ENCODE measurements at regions not wholly inside any gene's neighbourhood (a gene's known extent, or its start where the extent isn't known, plus 50 kb on each side); places are given as distances from the start of the nearest gene placed in this dataset.

DNA sequence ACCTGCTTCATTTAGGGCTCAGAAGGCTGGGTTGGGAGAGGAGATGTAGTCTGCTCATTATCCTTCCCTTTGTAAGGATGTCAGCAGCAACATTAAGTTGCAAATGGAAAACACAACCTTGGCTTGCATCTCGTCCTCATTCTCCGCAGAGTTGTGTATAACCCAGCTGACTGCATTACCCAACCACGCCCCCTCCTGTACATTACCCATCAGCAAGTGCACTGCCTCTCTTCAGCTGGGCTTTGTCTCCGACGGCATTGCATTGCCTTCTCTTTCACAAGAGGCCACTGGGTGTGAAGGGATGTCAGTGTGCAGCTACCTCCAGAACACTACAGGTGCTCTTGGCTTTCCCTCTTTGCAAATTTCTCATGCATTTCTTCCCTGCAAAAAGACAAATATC, 128.7 kb upstream of the TSHZ2 start (continued):
- TF ChIP-seq E2F6 (IDR thresholded peaks at IDR 0.05), result no peak
- TF ChIP-seq ZNF274 (IDR thresholded peaks at IDR 0.05; ENCODE audit: borderline replicate concordance, extremely low read depth, low read length), result no peak
- no peak for TF ChIP-seq RXRA (IDR thresholded peaks at IDR 0.05; ENCODE audit: insufficient read depth, low read depth, low read length)
- TF ChIP-seq JUND (IDR thresholded peaks at IDR 0.05; ENCODE audit: low read length), result no peak
- no peak for TF ChIP-seq ATF3 (IDR thresholded peaks at IDR 0.05; ENCODE audit: insufficient read depth, low read depth, low read length)
- no peak for TF ChIP-seq CTBP2 (IDR thresholded peaks at IDR 0.05; ENCODE audit: borderline replicate concordance, insufficient read depth, insufficient read length, low read length)

All from H1 (cell line).